ENCODE measurements at regions not wholly inside any gene's neighbourhood (a gene's known extent, or its start where the extent isn't known, plus 50 kb on each side); places are given as distances from the start of the nearest gene placed in this dataset.

DNA sequence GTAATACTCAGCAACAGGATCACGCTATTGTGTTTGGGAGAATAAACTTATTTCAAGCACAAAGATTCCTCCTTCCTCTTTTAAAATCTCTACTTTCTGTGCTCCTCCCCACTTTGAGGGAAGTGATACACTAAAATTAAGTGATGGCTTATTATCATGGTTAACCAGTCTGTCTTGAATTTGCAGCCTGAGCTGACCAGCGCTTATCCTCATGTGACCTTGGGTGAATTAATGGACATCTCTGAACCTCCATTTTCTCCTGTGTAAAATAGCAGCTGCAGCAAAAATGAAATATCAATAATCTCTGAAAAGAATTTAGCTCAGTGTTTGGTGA lies 222.6 kb downstream of the BCAS1 start:
- H3K9me3 ChIP-seq, result no peaks in the 10 kb centered on the region
- no peak overlapping the region for H3K4me3 ChIP-seq
- H3K4me1 ChIP-seq, result no peaks in the 10 kb centered on the region
- no peak overlapping the region for H3K27ac ChIP-seq
- H3K36me3 ChIP-seq, result no peaks in the 10 kb centered on the region
- intact Hi-C loops (cut with DNase I), result no loop called here
- H3K27me3 ChIP-seq, result no peaks in the 10 kb centered on the region
- no peak for TF ChIP-seq CTCF (IDR thresholded peaks at IDR 0.05)
- DNase-seq (ENCODE audit: low spot score in 2 of 2), result no peak

DNA sequence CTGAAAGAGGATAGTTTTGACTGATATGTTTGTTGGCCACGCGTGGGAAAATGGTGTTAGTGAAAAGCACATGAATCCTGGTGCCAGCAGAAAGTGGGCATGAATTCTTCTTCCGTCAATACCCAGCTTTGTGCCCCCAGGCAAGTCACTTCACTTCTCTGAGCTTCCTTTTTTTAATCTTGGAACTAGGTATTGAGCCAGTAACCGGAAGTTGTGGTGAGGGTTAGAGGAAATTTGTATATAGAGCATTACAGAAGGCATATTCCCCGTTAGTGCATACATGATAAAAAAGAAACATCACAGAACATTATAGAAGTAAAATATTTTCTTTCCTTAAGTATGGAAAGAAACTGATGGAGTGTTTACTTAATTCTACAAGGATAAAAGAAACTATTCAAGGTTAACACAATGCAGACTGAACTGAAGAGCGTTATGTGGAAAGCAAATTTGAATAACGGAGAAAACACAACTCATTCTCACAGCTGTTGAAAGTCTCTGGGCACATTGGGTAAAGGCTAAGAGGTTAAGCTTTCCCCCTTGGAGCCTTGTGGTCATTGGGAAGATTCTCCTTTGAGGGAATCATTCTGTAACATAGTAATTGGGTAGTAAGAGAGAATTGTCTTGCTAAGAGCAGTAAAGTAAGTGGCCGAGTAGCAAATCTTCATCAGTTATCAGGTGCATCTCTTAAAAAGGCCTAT lies 223.1 kb downstream of the BCAS1 start:
- DNase-seq (ENCODE audit: low spot score in 2 of 2), result no peak
- H3K4me3 ChIP-seq, result no peak overlapping the region
- TF ChIP-seq CTCF (IDR thresholded peaks at IDR 0.05), result no peak
- H3K9me3 ChIP-seq, result no peaks in the 10 kb centered on the region
- H3K4me1 ChIP-seq, result no peaks in the 10 kb centered on the region
- intact Hi-C loops (cut with DNase I), result no loop called here
- H3K27me3 ChIP-seq, result no peaks in the 10 kb centered on the region
- no peak overlapping the region for H3K27ac ChIP-seq
- H3K36me3 ChIP-seq, result no peaks in the 10 kb centered on the region

- TF ChIP-seq CTCF (IDR thresholded peaks at IDR 0.05), result no peak
- intact Hi-C loops (cut with DNase I), result no loop called here
- no peaks in the 10 kb centered on the region for H3K27me3 ChIP-seq
- H3K27ac ChIP-seq, result no peak overlapping the region
- no peaks in the 10 kb centered on the region for H3K9me3 ChIP-seq
- no peak for DNase-seq (ENCODE audit: low spot score in 2 of 2)
- no peaks in the 10 kb centered on the region for H3K36me3 ChIP-seq
- H3K4me1 ChIP-seq, result no peaks in the 10 kb centered on the region
- no peak overlapping the region for H3K4me3 ChIP-seq
Measured at GRCh38 chr20:53846640-53847039, 223.8 kb downstream of the BCAS1 start.

DNA sequence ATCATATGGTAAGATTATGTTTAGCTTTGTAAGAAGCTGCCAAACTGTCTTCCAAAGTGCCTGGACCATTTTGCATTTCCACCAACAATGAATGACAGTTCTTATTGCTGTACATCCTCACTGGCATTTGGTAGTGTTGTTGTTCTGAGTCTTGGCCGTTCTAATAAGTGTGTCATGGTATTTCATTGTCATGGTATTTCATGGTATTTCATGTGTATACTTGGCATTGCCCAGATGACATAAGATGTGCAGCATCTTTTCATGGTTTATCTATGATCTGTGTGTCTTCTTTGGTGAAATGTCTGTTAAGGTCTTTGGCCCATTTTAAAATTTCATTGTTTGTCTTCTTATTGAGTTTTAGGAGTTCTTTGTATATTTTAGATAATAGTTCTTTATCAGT lies 224.4 kb downstream of the BCAS1 start:
- no peaks in the 10 kb centered on the region for H3K27me3 ChIP-seq
- intact Hi-C loops (cut with DNase I), result no loop called here
- H3K4me3 ChIP-seq, result no peak overlapping the region
- H3K27ac ChIP-seq, result no peak overlapping the region
- TF ChIP-seq CTCF (IDR thresholded peaks at IDR 0.05), result no peak
- no peaks in the 10 kb centered on the region for H3K36me3 ChIP-seq
- H3K4me1 ChIP-seq, result no peaks in the 10 kb centered on the region
- no peak for DNase-seq (ENCODE audit: low spot score in 2 of 2)
- H3K9me3 ChIP-seq, result no peaks in the 10 kb centered on the region

GRCh38 chr20:53844259-53844658 lies 226.1 kb downstream of the BCAS1 start:
- Histone ChIP-seq H3K4me3 (no peak overlapping the region), H3K4me1 (no peaks in the 10 kb centered on the region), H3K27me3 (no peaks in the 10 kb centered on the region), H3K36me3 (no peaks in the 10 kb centered on the region), H3K9me3 (no peaks in the 10 kb centered on the region), H3K27ac (no peak overlapping the region)
- intact Hi-C loops (cut with DNase I), result no loop called here
- no peak for TF ChIP-seq CTCF (IDR thresholded peaks at IDR 0.05)
- DNase-seq (ENCODE audit: low spot score in 2 of 2), result no peak

DNA sequence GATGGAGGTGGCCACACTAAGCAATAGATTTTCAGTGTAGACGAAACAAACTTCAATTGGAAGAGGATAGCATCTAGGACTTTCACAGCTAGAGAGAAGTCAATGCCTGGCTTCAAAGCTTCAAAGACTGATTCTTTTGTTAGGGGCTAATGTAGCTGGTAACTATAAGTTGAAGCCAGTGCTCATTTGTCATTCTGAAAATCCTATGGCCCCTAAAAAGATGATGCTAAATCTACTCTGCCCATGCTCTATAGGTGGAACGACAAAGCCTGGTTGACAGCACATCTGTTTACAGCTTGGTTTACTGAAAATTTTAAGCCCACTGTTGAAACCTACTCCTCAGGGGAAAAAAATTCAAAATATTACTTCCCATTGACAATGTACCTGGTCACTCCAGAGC lies 226.7 kb downstream of the BCAS1 start:
- no peaks in the 10 kb centered on the region for H3K27me3 ChIP-seq
- TF ChIP-seq CTCF (IDR thresholded peaks at IDR 0.05), result no peak
- H3K4me3 ChIP-seq, result no peak overlapping the region
- H3K36me3 ChIP-seq, result no peaks in the 10 kb centered on the region
- H3K27ac ChIP-seq, result no peak overlapping the region
- intact Hi-C loops (cut with DNase I), result no loop called here
- H3K9me3 ChIP-seq, result no peaks in the 10 kb centered on the region
- no peaks in the 10 kb centered on the region for H3K4me1 ChIP-seq
- DNase-seq (ENCODE audit: low spot score in 2 of 2), result no peak

Data from ascending aorta (tissue), 2 donors.